GM19372 (cell line): ENCODE measurements at regions not wholly inside any gene's neighbourhood (a gene's known extent, or its start where the extent isn't known, plus 50 kb on each side); places are given as distances from the start of the nearest gene placed in this dataset.

Source experiments
- ATAC-seq: cut with Tn5 transposase; IDR thresholded peaks from one replicate; pipeline ENCODE4 v1.9.1; 2021; ENCODE audit warnings: mild to moderate bottlenecking, low read depth, moderate library complexity; ENCODE audit not compliant: unreplicated experiment

- ATAC-seq, result no peak
These were observed 1461.1 kb downstream of the BRD1 start for GRCh38 chr22:48366591-48366990.

GRCh38 chr22:48366056-48366455, 1461.6 kb downstream of the BRD1 start:
- ATAC-seq, result no peak

GRCh38 chr22:48365386-48365785, 1462.3 kb downstream of the BRD1 start:
- no peak for ATAC-seq

GRCh38 chr22:48362721-48363404, 1464.8 kb downstream of the BRD1 start:
- no peak for ATAC-seq

GRCh38 chr22:48361099-48361639, 1466.5 kb downstream of the BRD1 start:
- no peak for ATAC-seq

GRCh38 chr22:48359613-48359965, 1468.1 kb downstream of the BRD1 start:
- ATAC-seq, result no peak

- ATAC-seq, result no peak
These were observed 1468.6 kb downstream of the BRD1 start for GRCh38 chr22:48358886-48359612.

- ATAC-seq, result no peak
These were observed 1469.7 kb downstream of the BRD1 start for GRCh38 chr22:48357961-48358360.

- ATAC-seq, result no peak
These were observed 1470.5 kb downstream of the BRD1 start for GRCh38 chr22:48357196-48357595.

- ATAC-seq, result no peak
These were observed 1470.9 kb downstream of the BRD1 start for GRCh38 chr22:48356731-48357130.

- no peak for ATAC-seq
These were observed 1473.6 kb downstream of the BRD1 start for GRCh38 chr22:48354096-48354495.

GRCh38 chr22:48353116-48353947, 1474.3 kb downstream of the BRD1 start:
- no peak for ATAC-seq

- ATAC-seq, result no peak
These were observed 1475.4 kb downstream of the BRD1 start for GRCh38 chr22:48352086-48352911.

- no peak for ATAC-seq
These were observed 1476.1 kb downstream of the BRD1 start for GRCh38 chr22:48351376-48352085.

- ATAC-seq, result no peak
These were observed 1477.2 kb downstream of the BRD1 start for GRCh38 chr22:48350456-48350855.

- ATAC-seq, result no peak
These were observed 1478.8 kb downstream of the BRD1 start for GRCh38 chr22:48348855-48349254.

- no peak for ATAC-seq
These were observed 1480.4 kb downstream of the BRD1 start for GRCh38 chr22:48347311-48347710.

GRCh38 chr22:48346911-48347310, 1480.8 kb downstream of the BRD1 start:
- ATAC-seq, result no peak

GRCh38 chr22:48346311-48346710, 1481.4 kb downstream of the BRD1 start:
- no peak for ATAC-seq

GRCh38 chr22:48345631-48346030, 1482.0 kb downstream of the BRD1 start:
- ATAC-seq, result no peak
